Anterior cingulate cortex (tissue), 58 donors: ENCODE measurements at regions not wholly inside any gene's neighbourhood (a gene's known extent, or its start where the extent isn't known, plus 50 kb on each side); places are given as distances from the start of the nearest gene placed in this dataset.
A peak's percentile ranks its signal among the peaks of the same experiment; 100 is the strongest.

Source experiments
- DNase-seq, 58 donors: peaks; one replicate each; lab custom pipeline; 2025; lab: John Stamatoyannopoulos, UW

GRCh38 chr15:62592920-62593319 is 427.8 kb upstream of the C2CD4B start:
- DNase-seq = no peak

GRCh38 chr15:62593681-62594399 is 428.8 kb upstream of the C2CD4B start:
- DNase-seq = no peak

- DNase-seq = peak in 4 of 58 donors; percentile 14 to 55 (median 17)
These were observed 433.1 kb upstream of the C2CD4B start for GRCh38 chr15:62598217-62598616.

GRCh38 chr15:62599791-62600777 is 435.0 kb upstream of the C2CD4B start:
- no peak for DNase-seq

- DNase-seq = no peak
These were observed 436.9 kb upstream of the C2CD4B start for GRCh38 chr15:62601777-62602545.

- no peak for DNase-seq
These were observed 438.7 kb upstream of the C2CD4B start for GRCh38 chr15:62603742-62604141.

GRCh38 chr15:62605282-62605681 is 437.3 kb upstream of the TPM1 start:
- DNase-seq = no peak

- DNase-seq = no peak
These were observed 436.0 kb upstream of the TPM1 start for GRCh38 chr15:62606376-62607113.

- no peak for DNase-seq
These were observed 435.5 kb upstream of the TPM1 start for GRCh38 chr15:62607114-62607462.

- no peak for DNase-seq
These were observed 434.9 kb upstream of the TPM1 start for GRCh38 chr15:62607643-62608042.

GRCh38 chr15:62608369-62608768 is 434.2 kb upstream of the TPM1 start:
- no peak for DNase-seq

- peak in 3 of 58 donors; percentile 0 to 30 (median 7) for DNase-seq
These were observed 432.2 kb upstream of the TPM1 start for GRCh38 chr15:62610265-62610869.

GRCh38 chr15:62611002-62611401 is 431.5 kb upstream of the TPM1 start:
- DNase-seq = no peak

- DNase-seq = no peak
These were observed 430.3 kb upstream of the TPM1 start for GRCh38 chr15:62612183-62612733.

- no peak for DNase-seq
These were observed 429.8 kb upstream of the TPM1 start for GRCh38 chr15:62612771-62613170.

GRCh38 chr15:62616746-62617145 is 425.8 kb upstream of the TPM1 start:
- DNase-seq = no peak

- DNase-seq = no peak
These were observed 424.8 kb upstream of the TPM1 start for GRCh38 chr15:62617741-62618140.

- no peak for DNase-seq
These were observed 424.1 kb upstream of the TPM1 start for GRCh38 chr15:62618432-62618831.

- DNase-seq = peak in 5 of 58 donors; percentile 1 to 13 (median 5)
These were observed 423.6 kb upstream of the TPM1 start for GRCh38 chr15:62618846-62619504.
